ENCODE measurements at regions not wholly inside any gene's neighbourhood (a gene's known extent, or its start where the extent isn't known, plus 50 kb on each side); places are given as distances from the start of the nearest gene placed in this dataset.

- DNase-seq (ENCODE audit: low read depth in 1 of 2, low spot score in 1 of 2), result no peak
- in situ Hi-C loops (cut with HindIII; ENCODE audit: low pct_unique_long_range_greater_than_20kb, low sequenced_read_pairs), result no loop called here
- TF ChIP-seq JUND (IDR thresholded peaks at IDR 0.05; ENCODE audit: low read depth), result no peak
These were observed 400.9 kb downstream of the PLOD2 start for GRCh38 chr3:145760036-145760435.

GRCh38 chr3:145767909-145768308, 393.1 kb downstream of the PLOD2 start:
- in situ Hi-C loops (cut with HindIII; ENCODE audit: low pct_unique_long_range_greater_than_20kb, low sequenced_read_pairs), result no loop called here
- no peak for TF ChIP-seq JUND (IDR thresholded peaks at IDR 0.05; ENCODE audit: low read depth)
- DNase-seq (ENCODE audit: low read depth in 1 of 2, low spot score in 1 of 2), result peak in 1 of 2 experiments; percentile 14

GRCh38 chr3:145776782-145777408, 384.1 kb downstream of the PLOD2 start:
- in situ Hi-C loops (cut with HindIII; ENCODE audit: low pct_unique_long_range_greater_than_20kb, low sequenced_read_pairs), result no loop called here
- peak; percentile 13 to 81 for DNase-seq (ENCODE audit: low read depth in 1 of 2, low spot score in 1 of 2)
- TF ChIP-seq JUND (IDR thresholded peaks at IDR 0.05; ENCODE audit: low read depth), result no peak

GRCh38 chr3:145780301-145780700, 380.7 kb downstream of the PLOD2 start:
- in situ Hi-C loops (cut with HindIII; ENCODE audit: low pct_unique_long_range_greater_than_20kb, low sequenced_read_pairs), result no loop called here
- TF ChIP-seq JUND (IDR thresholded peaks at IDR 0.05; ENCODE audit: low read depth), result no peak

GRCh38 chr3:145785668-145786067, 375.3 kb downstream of the PLOD2 start:
- in situ Hi-C loops (cut with HindIII; ENCODE audit: low pct_unique_long_range_greater_than_20kb, low sequenced_read_pairs), result no loop called here
- no peak for DNase-seq (ENCODE audit: low read depth in 1 of 2, low spot score in 1 of 2)
- TF ChIP-seq JUND (IDR thresholded peaks at IDR 0.05; ENCODE audit: low read depth), result no peak

More at GRCh38 chr3:145780301-145780700, 380.7 kb downstream of the PLOD2 start:
- no peak for DNase-seq (ENCODE audit: low read depth in 1 of 2, low spot score in 1 of 2)

- DNase-seq (ENCODE audit: low read depth in 1 of 2, low spot score in 1 of 2), result no peak
- in situ Hi-C loops (cut with HindIII; ENCODE audit: low pct_unique_long_range_greater_than_20kb, low sequenced_read_pairs), result no loop called here
These were observed 363.0 kb downstream of the PLOD2 start for GRCh38 chr3:145798007-145798406.

GRCh38 chr3:145798696-145799537, 362.1 kb downstream of the PLOD2 start:
- DNase-seq (ENCODE audit: low read depth in 1 of 2, low spot score in 1 of 2), result no peak
- TF ChIP-seq JUND (IDR thresholded peaks at IDR 0.05; ENCODE audit: low read depth), result no peak
- in situ Hi-C loops (cut with HindIII; ENCODE audit: low pct_unique_long_range_greater_than_20kb, low sequenced_read_pairs), result no loop called here

More at GRCh38 chr3:145798007-145798406, 363.0 kb downstream of the PLOD2 start:
- no peak for TF ChIP-seq JUND (IDR thresholded peaks at IDR 0.05; ENCODE audit: low read depth)

- no peak for DNase-seq (ENCODE audit: low read depth in 1 of 2, low spot score in 1 of 2)
- no peak for TF ChIP-seq JUND (IDR thresholded peaks at IDR 0.05; ENCODE audit: low read depth)
- in situ Hi-C loops (cut with HindIII; ENCODE audit: low pct_unique_long_range_greater_than_20kb, low sequenced_read_pairs), result no loop called here
These were observed 359.3 kb downstream of the PLOD2 start for GRCh38 chr3:145801696-145802095.

- in situ Hi-C loops (cut with HindIII; ENCODE audit: low pct_unique_long_range_greater_than_20kb, low sequenced_read_pairs), result no loop called here
- no peak for TF ChIP-seq JUND (IDR thresholded peaks at IDR 0.05; ENCODE audit: low read depth)
- DNase-seq (ENCODE audit: low read depth in 1 of 2, low spot score in 1 of 2), result no peak
These were observed 353.0 kb downstream of the PLOD2 start for GRCh38 chr3:145807990-145808389.

GRCh38 chr3:145812391-145812790, 348.6 kb downstream of the PLOD2 start:
- in situ Hi-C loops (cut with HindIII; ENCODE audit: low pct_unique_long_range_greater_than_20kb, low sequenced_read_pairs), result no loop called here
- DNase-seq (ENCODE audit: low read depth in 1 of 2, low spot score in 1 of 2), result no peak
- no peak for TF ChIP-seq JUND (IDR thresholded peaks at IDR 0.05; ENCODE audit: low read depth)

GRCh38 chr3:145815707-145816413, 345.1 kb downstream of the PLOD2 start:
- in situ Hi-C loops (cut with HindIII; ENCODE audit: low pct_unique_long_range_greater_than_20kb, low sequenced_read_pairs), result no loop called here
- no peak for TF ChIP-seq JUND (IDR thresholded peaks at IDR 0.05; ENCODE audit: low read depth)

GRCh38 chr3:145817870-145818483, 343.0 kb downstream of the PLOD2 start:
- in situ Hi-C loops (cut with HindIII; ENCODE audit: low pct_unique_long_range_greater_than_20kb, low sequenced_read_pairs), result no loop called here
- no peak for DNase-seq (ENCODE audit: low read depth in 1 of 2, low spot score in 1 of 2)
- no peak for TF ChIP-seq JUND (IDR thresholded peaks at IDR 0.05; ENCODE audit: low read depth)

More at GRCh38 chr3:145815707-145816413, 345.1 kb downstream of the PLOD2 start:
- peak in 1 of 2 experiments; percentile 11 for DNase-seq (ENCODE audit: low read depth in 1 of 2, low spot score in 1 of 2)
